ENCODE measurements at regions not wholly inside any gene's neighbourhood (a gene's known extent, or its start where the extent isn't known, plus 50 kb on each side); places are given as distances from the start of the nearest gene placed in this dataset.
"Not testable (repeated sequence)": the region's sequence is repeated elsewhere in the genome, so short reads cannot be mapped to it uniquely, and the experiment has no call there.

DNA sequence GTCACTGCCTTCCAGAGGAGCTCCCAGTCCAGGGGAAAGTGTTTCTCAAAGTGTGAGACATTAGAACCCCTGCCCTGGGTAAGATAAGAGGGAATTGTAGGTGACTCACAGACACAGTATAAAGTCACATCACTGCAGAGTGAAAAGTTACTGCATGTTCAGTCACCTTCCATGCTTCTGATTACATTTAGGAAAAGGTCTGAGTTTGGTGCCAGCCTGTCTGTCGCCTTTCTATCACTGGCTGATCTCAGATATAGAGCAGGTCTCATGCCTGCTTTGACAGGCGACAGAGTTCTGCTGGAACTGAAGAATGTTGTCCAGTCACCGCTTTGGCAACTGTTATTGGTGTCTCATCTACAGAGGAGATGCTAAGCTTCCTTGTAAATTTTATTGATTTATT, 1078.6 kb downstream of the UQCRFS1 start:
- no peaks in the 10 kb centered on the region for H3K79me1 ChIP-seq (ENCODE audit: low read depth, low read length)
- H2BK12ac ChIP-seq (ENCODE audit: low read length) = no peak overlapping the region
- H3K4me3 ChIP-seq (ENCODE audit: low read length in 2 of 2) = no peak overlapping the region
- no peak overlapping the region for H2BK15ac ChIP-seq (ENCODE audit: low read length)
- H3K36me3 ChIP-seq (replicated peaks in 1 of 2; ENCODE audit: control insufficient read depth in 2 of 2, insufficient read depth in 2 of 2, low read length in 2 of 2) = no peaks in the 10 kb centered on the region
- no peak overlapping the region for H3K4ac ChIP-seq (ENCODE audit: low read length)
- H3K4me2 ChIP-seq (ENCODE audit: insufficient read depth, low read length, poor library complexity, severe bottlenecking) = no peak overlapping the region
- no peak overlapping the region for H2AFZ ChIP-seq (ENCODE audit: low read length)
- H3K4me1 ChIP-seq (ENCODE audit: control insufficient read depth in 2 of 2, insufficient read depth in 1 of 2, low read depth in 1 of 2, low read length in 2 of 2) = peaks cover 0 to 6% of the 10 kb centered on the region in 2 donors
- no peak overlapping the region for H3K27ac ChIP-seq (replicated peaks; ENCODE audit: low read length)
- no peak overlapping the region for H4K91ac ChIP-seq (ENCODE audit: low read depth, low read length, poor library complexity)
- H3K9me3 ChIP-seq (replicated peaks in 1 of 2; ENCODE audit: control insufficient read depth in 2 of 2, insufficient read depth in 1 of 2, low read depth in 1 of 2, low read length in 2 of 2) = no peaks in the 10 kb centered on the region
- no peak overlapping the region for H2BK5ac ChIP-seq (ENCODE audit: low read length)
- no CpG with 5 or more reads among the region's 3 CpGs for WGBS, 2 donors (ENCODE audit: extremely low coverage in 2 of 2, insufficient read length in 2 of 2, insufficient replicate concordance in 1 of 2)
- no peak overlapping the region for H2AK5ac ChIP-seq (ENCODE audit: low read depth, low read length)
- no peak overlapping the region for H3K14ac ChIP-seq (ENCODE audit: low read length)
- no peak overlapping the region for H3K23ac ChIP-seq (ENCODE audit: low read depth, low read length, poor library complexity)
- H3K9ac ChIP-seq (ENCODE audit: low read depth, low read length, poor library complexity) = no peak overlapping the region
- H4K8ac ChIP-seq (ENCODE audit: low read depth, low read length) = no peak overlapping the region
- no peak overlapping the region for H2BK120ac ChIP-seq (ENCODE audit: low read depth, low read length)
- no peak overlapping the region for H3K18ac ChIP-seq (ENCODE audit: low read length)
- DNase-seq (ENCODE audit: low spot score) = no peak
- H3K27me3 ChIP-seq (ENCODE audit: control insufficient read depth in 3 of 3, insufficient read depth in 3 of 3, low read depth in 1 of 3, low read length in 3 of 3) = no peaks in the 10 kb centered on the region

DNA sequence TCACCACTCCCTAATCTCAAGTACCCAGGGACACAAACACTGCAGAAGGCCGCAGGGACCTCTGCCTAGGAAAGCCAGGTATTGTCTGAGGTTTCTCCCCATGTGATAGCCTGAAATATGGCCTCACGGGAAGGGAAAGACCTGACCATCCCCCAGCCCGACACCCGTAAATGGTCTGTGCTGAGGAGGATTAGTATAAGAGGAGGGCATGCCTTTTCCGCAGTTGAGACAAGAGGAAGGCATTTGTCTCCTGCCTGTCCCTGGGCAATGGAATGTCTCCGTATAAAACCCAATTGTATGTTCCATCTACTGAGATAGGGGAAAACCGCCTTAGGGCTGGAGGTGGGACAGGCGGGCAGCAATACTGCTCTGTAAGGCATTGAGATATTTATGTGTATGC, 1082.1 kb downstream of the UQCRFS1 start:
- not testable (repeated sequence) for H3K4me1 ChIP-seq (ENCODE audit: control insufficient read depth in 2 of 2, insufficient read depth in 1 of 2, low read depth in 1 of 2, low read length in 2 of 2); H3K4me2 ChIP-seq (ENCODE audit: insufficient read depth, low read length, poor library complexity, severe bottlenecking); H2BK5ac ChIP-seq (ENCODE audit: low read length); H2BK15ac ChIP-seq (ENCODE audit: low read length); H3K36me3 ChIP-seq (replicated peaks in 1 of 2; ENCODE audit: control insufficient read depth in 2 of 2, insufficient read depth in 2 of 2, low read length in 2 of 2); H3K4me3 ChIP-seq (ENCODE audit: low read length in 2 of 2); H2AFZ ChIP-seq (ENCODE audit: low read length); H3K27me3 ChIP-seq (ENCODE audit: control insufficient read depth in 3 of 3, insufficient read depth in 3 of 3, low read depth in 1 of 3, low read length in 3 of 3); DNase-seq (ENCODE audit: low spot score); H3K9me3 ChIP-seq (replicated peaks in 1 of 2; ENCODE audit: control insufficient read depth in 2 of 2, insufficient read depth in 1 of 2, low read depth in 1 of 2, low read length in 2 of 2); H2BK12ac ChIP-seq (ENCODE audit: low read length); H3K18ac ChIP-seq (ENCODE audit: low read length); H3K14ac ChIP-seq (ENCODE audit: low read length); H3K27ac ChIP-seq (replicated peaks; ENCODE audit: low read length); H4K91ac ChIP-seq (ENCODE audit: low read depth, low read length, poor library complexity); H3K9ac ChIP-seq (ENCODE audit: low read depth, low read length, poor library complexity); H3K4ac ChIP-seq (ENCODE audit: low read length); H2BK120ac ChIP-seq (ENCODE audit: low read depth, low read length); H3K23ac ChIP-seq (ENCODE audit: low read depth, low read length, poor library complexity); H4K8ac ChIP-seq (ENCODE audit: low read depth, low read length); H2AK5ac ChIP-seq (ENCODE audit: low read depth, low read length); H3K79me1 ChIP-seq (ENCODE audit: low read depth, low read length)
- WGBS, 2 donors (ENCODE audit: extremely low coverage in 2 of 2, insufficient read length in 2 of 2, insufficient replicate concordance in 1 of 2) = no CpG with 5 or more reads among the region's 8 CpGs

GRCh38 chr19:28130066-28130511, 1082.9 kb downstream of the UQCRFS1 start:
- no peak overlapping the region for H2AK5ac ChIP-seq (ENCODE audit: low read depth, low read length)
- no CpG with 5 or more reads among the region's 4 CpGs for WGBS, 2 donors (ENCODE audit: extremely low coverage in 2 of 2, insufficient read length in 2 of 2, insufficient replicate concordance in 1 of 2)

DNA sequence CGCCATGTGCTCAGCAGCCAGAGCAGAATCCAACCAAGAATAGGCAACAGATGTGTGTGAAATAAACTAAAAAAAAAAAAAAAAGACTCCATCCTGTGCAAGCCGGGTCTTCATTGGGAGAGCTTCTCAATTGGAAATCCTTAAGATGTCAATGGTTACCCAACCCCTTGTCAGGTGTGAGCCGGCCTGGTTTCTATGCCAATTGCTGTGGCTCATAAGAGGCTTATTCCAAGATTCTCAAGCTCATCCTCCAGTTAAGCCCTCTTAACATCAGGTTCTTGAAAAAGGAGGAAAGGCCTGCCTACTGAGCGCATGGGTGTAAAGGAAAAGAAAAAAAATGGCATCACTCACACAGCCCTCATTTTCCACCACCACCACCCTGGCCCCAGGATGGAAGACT, 1084.6 kb downstream of the UQCRFS1 start:
- no peak overlapping the region for H3K23ac ChIP-seq (ENCODE audit: low read depth, low read length, poor library complexity)
- H3K79me1 ChIP-seq (ENCODE audit: low read depth, low read length) = no peaks in the 10 kb centered on the region
- DNase-seq (ENCODE audit: low spot score) = no peak
- H3K4me2 ChIP-seq (ENCODE audit: insufficient read depth, low read length, poor library complexity, severe bottlenecking) = no peak overlapping the region
- peaks cover 0 to 6% of the 10 kb centered on the region in 2 donors for H3K4me1 ChIP-seq (ENCODE audit: control insufficient read depth in 2 of 2, insufficient read depth in 1 of 2, low read depth in 1 of 2, low read length in 2 of 2)
- no peaks in the 10 kb centered on the region for H3K36me3 ChIP-seq (replicated peaks in 1 of 2; ENCODE audit: control insufficient read depth in 2 of 2, insufficient read depth in 2 of 2, low read length in 2 of 2)
- H3K9ac ChIP-seq (ENCODE audit: low read depth, low read length, poor library complexity) = no peak overlapping the region
- H3K9me3 ChIP-seq (replicated peaks in 1 of 2; ENCODE audit: control insufficient read depth in 2 of 2, insufficient read depth in 1 of 2, low read depth in 1 of 2, low read length in 2 of 2) = no peaks in the 10 kb centered on the region
- H3K27me3 ChIP-seq (ENCODE audit: control insufficient read depth in 3 of 3, insufficient read depth in 3 of 3, low read depth in 1 of 3, low read length in 3 of 3) = no peaks in the 10 kb centered on the region
- H3K4ac ChIP-seq (ENCODE audit: low read length) = no peak overlapping the region
- no peak overlapping the region for H2BK12ac ChIP-seq (ENCODE audit: low read length)
- H2AK5ac ChIP-seq (ENCODE audit: low read depth, low read length) = no peak overlapping the region
- no peak overlapping the region for H2BK5ac ChIP-seq (ENCODE audit: low read length)
- no CpG with 5 or more reads among the region's 4 CpGs for WGBS, 2 donors (ENCODE audit: extremely low coverage in 2 of 2, insufficient read length in 2 of 2, insufficient replicate concordance in 1 of 2)
- H3K27ac ChIP-seq (replicated peaks; ENCODE audit: low read length) = no peak overlapping the region
- no peak overlapping the region for H2BK15ac ChIP-seq (ENCODE audit: low read length)
- H4K8ac ChIP-seq (ENCODE audit: low read depth, low read length) = no peak overlapping the region
- H3K4me3 ChIP-seq (ENCODE audit: low read length in 2 of 2) = no peak overlapping the region
- H3K18ac ChIP-seq (ENCODE audit: low read length) = no peak overlapping the region
- H2AFZ ChIP-seq (ENCODE audit: low read length) = no peak overlapping the region
- no peak overlapping the region for H3K14ac ChIP-seq (ENCODE audit: low read length)
- H2BK120ac ChIP-seq (ENCODE audit: low read depth, low read length) = no peak overlapping the region
- no peak overlapping the region for H4K91ac ChIP-seq (ENCODE audit: low read depth, low read length, poor library complexity)

More at GRCh38 chr19:28130066-28130511, 1082.9 kb downstream of the UQCRFS1 start:
- Histone ChIP-seq H2AFZ (ENCODE audit: low read length) (no peak overlapping the region), H2BK15ac (ENCODE audit: low read length) (no peak overlapping the region), H3K14ac (ENCODE audit: low read length) (no peak overlapping the region), H3K4me1 (ENCODE audit: control insufficient read depth in 2 of 2, insufficient read depth in 1 of 2, low read depth in 1 of 2, low read length in 2 of 2) (peaks cover 0 to 6% of the 10 kb centered on the region in 2 donors), H3K4me2 (ENCODE audit: insufficient read depth, low read length, poor library complexity, severe bottlenecking) (no peak overlapping the region), H3K4ac (ENCODE audit: low read length) (no peak overlapping the region), H3K79me1 (ENCODE audit: low read depth, low read length) (no peaks in the 10 kb centered on the region), H3K4me3 (ENCODE audit: low read length in 2 of 2) (no peak overlapping the region), H3K9me3 (replicated peaks in 1 of 2; ENCODE audit: control insufficient read depth in 2 of 2, insufficient read depth in 1 of 2, low read depth in 1 of 2, low read length in 2 of 2) (no peaks in the 10 kb centered on the region), H4K91ac (ENCODE audit: low read depth, low read length, poor library complexity) (no peak overlapping the region), H4K8ac (ENCODE audit: low read depth, low read length) (no peak overlapping the region), H2BK5ac (ENCODE audit: low read length) (no peak overlapping the region), H3K36me3 (replicated peaks in 1 of 2; ENCODE audit: control insufficient read depth in 2 of 2, insufficient read depth in 2 of 2, low read length in 2 of 2) (no peaks in the 10 kb centered on the region), H3K18ac (ENCODE audit: low read length) (no peak overlapping the region), H3K9ac (ENCODE audit: low read depth, low read length, poor library complexity) (no peak overlapping the region), H3K23ac (ENCODE audit: low read depth, low read length, poor library complexity) (no peak overlapping the region), H2BK120ac (ENCODE audit: low read depth, low read length) (no peak overlapping the region), H3K27ac (replicated peaks; ENCODE audit: low read length) (no peak overlapping the region), H3K27me3 (ENCODE audit: control insufficient read depth in 3 of 3, insufficient read depth in 3 of 3, low read depth in 1 of 3, low read length in 3 of 3) (no peaks in the 10 kb centered on the region), H2BK12ac (ENCODE audit: low read length) (no peak overlapping the region)
- no peak for DNase-seq (ENCODE audit: low spot score)

All from neuronal stem cell (in vitro differentiated cells).